CD14-positive monocyte (primary cell): ENCODE measurements at regions not wholly inside any gene's neighbourhood (a gene's known extent, or its start where the extent isn't known, plus 50 kb on each side); places are given as distances from the start of the nearest gene placed in this dataset.

Experiments
- DNase-seq, 3 donors: peaks; one replicate each; pipeline ENCODE4 v3.0.0-alpha.2; 2011 to 2022
- H2AFZ ChIP-seq: 2 replicates; pipeline ENCODE4 v1.6.0; 2012; ENCODE audit warnings: mild to moderate bottlenecking, low read depth, low read length, inconsistent platforms; ENCODE audit not compliant: insufficient read depth, poor library complexity, severe bottlenecking
- H3K27ac ChIP-seq, 2 donors: 1 replicate in 1 of 2; 2 replicates in 1 of 2; pipeline ENCODE4 v1.5.1; 2012 to 2013; ENCODE audit warnings: low read length in 2 of 2, control low read depth in 1 of 2, inconsistent platforms in 1 of 2, low read depth in 1 of 2, mild to moderate bottlenecking in 1 of 2
- H3K27me3 ChIP-seq, 2 donors: one replicate each; pipeline versions ENCODE4 v1.6.0 to v1.6.1; 2011 to 2013; ENCODE audit warnings: low read length in 2 of 2; ENCODE audit not compliant: control insufficient read depth in 2 of 2, insufficient read depth in 2 of 2
- H3K36me3 ChIP-seq, 2 donors: replicated peaks in 1 of 2; 1 replicate in 1 of 2; 2 replicates in 1 of 2; pipeline versions ENCODE4 v1.5.1 to v1.6.1; 2012 to 2013; ENCODE audit warnings: low read length in 2 of 2, control low read depth in 1 of 2, inconsistent platforms in 1 of 2, mild to moderate bottlenecking in 1 of 2; ENCODE audit not compliant: insufficient read depth in 2 of 2, control insufficient read depth in 1 of 2
- H3K4me1 ChIP-seq, 2 donors: 1 replicate in 1 of 2; 2 replicates in 1 of 2; pipeline versions ENCODE4 v1.5.1 to v1.6.1; 2012 to 2013; ENCODE audit warnings: low read length in 2 of 2, control low read depth in 1 of 2, inconsistent platforms in 1 of 2, mild to moderate bottlenecking in 1 of 2, moderate library complexity in 1 of 2; ENCODE audit not compliant: insufficient read depth in 2 of 2, control insufficient read depth in 1 of 2
- H3K4me2 ChIP-seq: replicated peaks from 2 replicates; pipeline ENCODE3; 2012; ENCODE audit warnings: low read length, moderate library complexity, mild to moderate bottlenecking; ENCODE audit not compliant: poor library complexity, severe bottlenecking; ENCODE audit errors: extremely low read depth
- H3K4me3 ChIP-seq, 3 experiments: fragments of 200-600 bp in 1 of 3; sonication (generic) in 1 of 3; replicated peaks in 1 of 3; 1 replicate in 2 of 3; 2 replicates in 1 of 3; pipeline ENCODE4 v1.5.1; 2011 to 2013; ENCODE audit warnings: low read length in 3 of 3, mild to moderate bottlenecking in 3 of 3, control low read depth in 2 of 3, low read depth in 2 of 3, inconsistent platforms in 1 of 3, moderate library complexity in 1 of 3
- H3K79me2 ChIP-seq: 2 replicates; pipeline ENCODE4 v1.6.0; 2012; ENCODE audit warnings: mild to moderate bottlenecking, control low read depth, inconsistent platforms, low read length, moderate library complexity; ENCODE audit not compliant: insufficient read depth
- H3K9ac ChIP-seq: 2 replicates; pipeline ENCODE4 v1.6.0; 2017; ENCODE audit warnings: low read length, mild to moderate bottlenecking; ENCODE audit not compliant: insufficient read depth, poor library complexity, severe bottlenecking
- H3K9me3 ChIP-seq, 2 donors: replicated peaks in 1 of 2; 1 replicate in 1 of 2; 2 replicates in 1 of 2; pipeline versions ENCODE4 v1.5.1 to v1.6.1; 2012 to 2013; ENCODE audit warnings: low read length in 2 of 2, control low read depth in 1 of 2; ENCODE audit not compliant: control insufficient read depth in 1 of 2, insufficient read depth in 1 of 2
- H4K20me1 ChIP-seq: 2 replicates; pipeline ENCODE4 v1.6.0; 2012; ENCODE audit warnings: mild to moderate bottlenecking, low read length, control low read depth, moderate library complexity; ENCODE audit not compliant: insufficient read depth
- H3K27ac Mint-ChIP-seq, 7 donors: one replicate each; pipeline ENCODE4 v1.8.0; 2020; ENCODE audit warnings: mild to moderate bottlenecking in 7 of 7, mixed read lengths in 7 of 7, moderate library complexity in 6 of 7, inconsistent platforms in 2 of 7
- H3K27me3 Mint-ChIP-seq, 3 donors: one replicate each; pipeline ENCODE4 v1.8.0; 2021 to 2022; ENCODE audit warnings: low read depth in 3 of 3, mild to moderate bottlenecking in 3 of 3, mixed read lengths in 3 of 3, moderate library complexity in 3 of 3, inconsistent platforms in 1 of 3
- H3K36me3 Mint-ChIP-seq, 2 donors: one replicate each; pipeline ENCODE4 v1.8.0; 2020; ENCODE audit warnings: mixed read lengths in 2 of 2, inconsistent platforms in 1 of 2, mild to moderate bottlenecking in 1 of 2
- H3K4me1 Mint-ChIP-seq: one replicate; pipeline ENCODE4 v1.8.0; 2020; ENCODE audit warnings: mild to moderate bottlenecking, mixed read lengths
- H3K4me3 Mint-ChIP-seq, 2 donors: one replicate each; pipeline ENCODE4 v1.8.0; 2020; ENCODE audit warnings: mild to moderate bottlenecking in 2 of 2, mixed read lengths in 2 of 2, moderate library complexity in 1 of 2
- H3K9me3 Mint-ChIP-seq, 7 donors: one replicate each; pipeline ENCODE4 v1.8.0; 2020 to 2022; ENCODE audit warnings: mixed read lengths in 7 of 7, mild to moderate bottlenecking in 6 of 7, moderate library complexity in 6 of 7, inconsistent platforms in 2 of 7
- WGBS: methylation state at CpG from one replicate; pipeline ENCODE4 v1.1.5; 2013; ENCODE audit warnings: missing lambda C conversion rate; ENCODE audit not compliant: insufficient coverage; 5-methylcytosine and 5-hydroxymethylcytosine counted together
- intact Hi-C, 2 donors: fragments of 100-400 bp; cut with micrococcal nuclease; formaldehyde crosslinking; loops; one replicate each; pipeline versions ENCODE4 v1.15.0 to v1.15.1; 2023
- TF ChIP-seq, protein P1 (sequence below): fragments of 200-600 bp; IDR thresholded peaks from one replicate; pipeline ENCODE4 v1.8.0; 2022; ENCODE audit warnings: antibody characterized with exemption, mild to moderate bottlenecking

DNA sequence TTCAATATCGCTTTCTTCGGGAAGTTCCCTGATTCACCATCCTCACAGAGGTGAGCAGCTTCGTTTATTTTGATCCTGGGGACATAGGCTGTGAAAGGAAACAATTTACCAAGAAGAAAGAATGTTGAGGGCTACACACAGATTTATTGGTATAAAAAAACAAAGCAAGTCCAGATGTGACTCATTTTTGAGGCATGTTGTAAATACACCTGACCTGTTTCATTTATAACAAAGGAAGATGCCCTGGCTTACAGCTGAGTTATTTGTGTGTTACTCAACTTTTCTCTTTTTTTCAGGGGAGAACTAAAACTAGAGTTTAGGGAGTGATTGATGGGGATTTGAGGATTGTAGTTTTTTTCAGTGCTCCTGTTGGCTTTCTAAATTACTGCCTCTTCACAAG is 489.5 kb downstream of the CBLN4 start:
- H3K4me3 ChIP-seq, result no peak overlapping the region
- H3K9me3 ChIP-seq, result no peaks in the 10 kb centered on the region
- no peaks in the 10 kb centered on the region for H3K4me1 Mint-ChIP-seq
- no peaks in the 10 kb centered on the region for H3K4me1 ChIP-seq
- H3K9me3 Mint-ChIP-seq, result peaks cover 0 to 7% (median 1%) of the 10 kb centered on the region in 7 donors
- no peak overlapping the region for H2AFZ ChIP-seq
- no peaks in the 10 kb centered on the region for H4K20me1 ChIP-seq
- intact Hi-C loops, result no loop called here
- no peak overlapping the region for H3K27ac Mint-ChIP-seq
- no peak overlapping the region for H3K27ac ChIP-seq
- no peaks in the 10 kb centered on the region for H3K79me2 ChIP-seq
- no peak overlapping the region for H3K4me3 Mint-ChIP-seq
- H3K4me2 ChIP-seq, result no peak overlapping the region
- no peaks in the 10 kb centered on the region for H3K27me3 ChIP-seq
- no CpG with 5 or more reads among the region's 3 CpGs for WGBS
- no peaks in the 10 kb centered on the region for H3K36me3 Mint-ChIP-seq
- no peak overlapping the region for H3K9ac ChIP-seq
- TF ChIP-seq, protein P1, sequence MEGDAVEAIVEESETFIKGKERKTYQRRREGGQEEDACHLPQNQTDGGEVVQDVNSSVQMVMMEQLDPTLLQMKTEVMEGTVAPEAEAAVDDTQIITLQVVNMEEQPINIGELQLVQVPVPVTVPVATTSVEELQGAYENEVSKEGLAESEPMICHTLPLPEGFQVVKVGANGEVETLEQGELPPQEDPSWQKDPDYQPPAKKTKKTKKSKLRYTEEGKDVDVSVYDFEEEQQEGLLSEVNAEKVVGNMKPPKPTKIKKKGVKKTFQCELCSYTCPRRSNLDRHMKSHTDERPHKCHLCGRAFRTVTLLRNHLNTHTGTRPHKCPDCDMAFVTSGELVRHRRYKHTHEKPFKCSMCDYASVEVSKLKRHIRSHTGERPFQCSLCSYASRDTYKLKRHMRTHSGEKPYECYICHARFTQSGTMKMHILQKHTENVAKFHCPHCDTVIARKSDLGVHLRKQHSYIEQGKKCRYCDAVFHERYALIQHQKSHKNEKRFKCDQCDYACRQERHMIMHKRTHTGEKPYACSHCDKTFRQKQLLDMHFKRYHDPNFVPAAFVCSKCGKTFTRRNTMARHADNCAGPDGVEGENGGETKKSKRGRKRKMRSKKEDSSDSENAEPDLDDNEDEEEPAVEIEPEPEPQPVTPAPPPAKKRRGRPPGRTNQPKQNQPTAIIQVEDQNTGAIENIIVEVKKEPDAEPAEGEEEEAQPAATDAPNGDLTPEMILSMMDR, result no peak
- DNase-seq, result no peak
- H3K27me3 Mint-ChIP-seq, result no peaks in the 10 kb centered on the region
- no peaks in the 10 kb centered on the region for H3K36me3 ChIP-seq

DNA sequence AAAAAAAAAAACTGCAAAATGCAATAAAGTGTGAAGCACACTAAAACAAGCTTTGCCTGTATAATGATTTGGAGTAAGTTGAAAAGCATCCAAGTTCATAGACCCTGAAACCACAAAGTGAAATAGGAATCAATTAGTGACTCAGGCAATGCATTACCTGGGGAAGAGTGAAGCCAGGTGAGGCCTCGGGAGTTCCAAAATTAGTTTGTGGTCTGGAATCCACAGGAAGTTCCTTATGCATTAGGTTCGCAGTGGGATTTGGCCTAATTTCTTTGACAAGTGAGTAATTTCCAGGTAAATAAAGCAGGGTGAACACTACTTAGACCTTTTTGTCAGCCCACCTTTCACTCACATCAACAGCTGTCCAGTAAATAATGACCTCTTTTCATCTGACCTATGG is 490.8 kb downstream of the CBLN4 start:
- Mint-ChIP-seq H3K27ac (no peak overlapping the region), H3K9me3 (peaks cover 0 to 3% (median 0%) of the 10 kb centered on the region in 7 donors), H3K36me3 (no peaks in the 10 kb centered on the region), H3K4me1 (no peaks in the 10 kb centered on the region), H3K27me3 (no peaks in the 10 kb centered on the region), H3K4me3 (no peak overlapping the region)
- DNase-seq, result no peak
- 71% methylated on average over 1 of the region's 2 CpGs for WGBS
- Histone ChIP-seq H3K79me2 (no peaks in the 10 kb centered on the region), H3K4me2 (no peak overlapping the region), H3K4me3 (no peak overlapping the region), H2AFZ (no peak overlapping the region), H3K27me3 (no peaks in the 10 kb centered on the region), H3K4me1 (no peaks in the 10 kb centered on the region), H3K27ac (no peak overlapping the region), H3K36me3 (no peaks in the 10 kb centered on the region), H3K9me3 (no peaks in the 10 kb centered on the region), H3K9ac (no peak overlapping the region), H4K20me1 (no peaks in the 10 kb centered on the region)
- TF ChIP-seq, protein P1, result no peak
- intact Hi-C loops, result no loop called here
